GM18505 (cell line): ENCODE measurements at regions not wholly inside any gene's neighbourhood (a gene's known extent, or its start where the extent isn't known, plus 50 kb on each side); places are given as distances from the start of the nearest gene placed in this dataset.

Source experiments
- ATAC-seq: cut with Tn5 transposase; IDR thresholded peaks from one replicate; pipeline ENCODE4 v1.9.1; 2021; ENCODE audit not compliant: unreplicated experiment
- POLR2A ChIP-seq: IDR thresholded peaks from 4 replicates; pipeline ENCODE4 v1.6.1; 2011; ENCODE audit warnings: borderline replicate concordance; ENCODE audit not compliant: insufficient read depth, insufficient read length; ENCODE audit errors: extremely low read depth

DNA sequence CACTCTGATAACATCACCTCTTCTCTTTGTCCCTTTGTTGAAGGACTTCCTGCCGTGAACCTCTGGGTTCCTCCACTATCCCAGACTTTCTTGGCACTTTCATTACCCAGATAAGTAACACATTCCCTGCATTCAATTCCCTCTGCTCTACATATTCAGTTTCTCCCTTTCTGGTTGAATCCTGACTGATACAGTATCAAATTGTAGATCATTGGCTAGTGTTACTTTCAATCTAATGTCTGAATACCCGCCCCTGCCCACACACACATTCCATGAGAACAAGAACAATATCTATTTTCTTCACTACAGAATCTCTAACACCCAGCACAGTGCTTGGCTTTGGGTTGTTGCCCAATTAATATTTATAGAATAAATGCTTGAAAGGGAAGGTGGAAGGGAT lies 163.5 kb downstream of the ABHD5 start:
- no peak for TF ChIP-seq POLR2A
- no peak for ATAC-seq

- no peak for ATAC-seq
- TF ChIP-seq POLR2A, result no peak
Measured at GRCh38 chr3:43854916-43855315, 164.2 kb downstream of the ABHD5 start.

DNA sequence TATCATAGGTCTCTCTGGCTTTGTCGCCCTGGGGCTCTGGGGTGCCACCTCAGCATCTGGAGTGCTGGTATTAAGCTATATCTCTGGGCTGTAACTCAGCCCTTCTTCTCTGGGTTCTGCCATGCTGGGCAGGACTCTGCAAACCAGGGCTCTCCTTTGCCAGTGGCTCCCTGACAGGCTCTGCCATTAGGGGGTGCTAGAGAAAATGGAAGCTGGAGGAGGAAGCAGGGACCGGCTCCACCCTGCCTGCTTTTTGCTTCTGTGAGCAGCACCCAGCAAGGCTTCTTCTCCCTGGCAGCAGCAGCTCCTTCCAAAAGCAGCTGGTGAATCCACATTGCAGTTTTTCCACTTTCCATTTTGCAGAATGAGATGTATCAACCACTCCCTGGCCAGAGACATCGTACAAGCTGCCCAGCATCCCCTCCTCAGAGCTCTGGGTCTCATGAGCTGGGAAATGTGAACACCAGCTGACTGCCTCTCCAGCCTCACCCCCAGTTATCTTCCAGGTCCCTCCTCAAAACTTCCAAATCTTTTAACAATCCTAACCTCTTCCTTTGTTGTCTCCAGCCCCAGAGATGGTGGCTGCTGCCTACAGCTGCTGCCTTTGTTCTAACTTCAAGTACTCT lies 165.0 kb downstream of the ABHD5 start:
- no peak for ATAC-seq
- no peak for TF ChIP-seq POLR2A

- no peak for TF ChIP-seq POLR2A
Measured at GRCh38 chr3:43856351-43856750, 165.6 kb downstream of the ABHD5 start.

GRCh38 chr3:43856761-43857160 lies 166.0 kb downstream of the ABHD5 start:
- ATAC-seq, result no peak
- TF ChIP-seq POLR2A, result no peak

More at GRCh38 chr3:43856351-43856750, 165.6 kb downstream of the ABHD5 start:
- ATAC-seq, result no peak

- TF ChIP-seq POLR2A, result no peak
- no peak for ATAC-seq
Measured at GRCh38 chr3:43857361-43858293, 166.9 kb downstream of the ABHD5 start.

DNA sequence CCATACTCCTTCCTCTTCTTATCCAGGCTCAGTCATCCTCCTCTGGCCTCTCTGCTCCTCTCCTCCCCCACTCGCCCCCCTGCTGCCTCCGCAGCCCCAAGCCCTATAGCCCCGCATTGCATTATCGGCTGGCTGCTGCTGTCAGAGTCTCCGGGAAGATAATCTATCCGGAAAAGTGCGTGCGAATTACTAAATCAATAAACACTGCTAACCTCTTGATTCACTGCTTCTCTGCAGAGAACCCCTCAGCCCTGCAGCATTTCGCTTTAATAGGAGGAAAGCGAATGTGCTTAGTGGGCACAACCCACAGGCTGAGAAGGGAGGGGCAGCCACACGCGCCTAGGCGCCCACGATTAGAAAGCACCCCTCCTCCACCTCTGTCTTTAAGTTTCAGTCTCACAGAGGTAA lies 167.6 kb downstream of the ABHD5 start:
- TF ChIP-seq POLR2A, result no peak
- no peak for ATAC-seq

- no peak for TF ChIP-seq POLR2A
- no peak for ATAC-seq
Measured at GRCh38 chr3:43859766-43860165, 169.0 kb downstream of the ABHD5 start.

- TF ChIP-seq POLR2A, result no peak
- ATAC-seq, result no peak
Measured at GRCh38 chr3:43861635-43862034, 170.9 kb downstream of the ABHD5 start.

- TF ChIP-seq POLR2A, result no peak
- no peak for ATAC-seq
Measured at GRCh38 chr3:43862470-43862869, 171.7 kb downstream of the ABHD5 start.

DNA sequence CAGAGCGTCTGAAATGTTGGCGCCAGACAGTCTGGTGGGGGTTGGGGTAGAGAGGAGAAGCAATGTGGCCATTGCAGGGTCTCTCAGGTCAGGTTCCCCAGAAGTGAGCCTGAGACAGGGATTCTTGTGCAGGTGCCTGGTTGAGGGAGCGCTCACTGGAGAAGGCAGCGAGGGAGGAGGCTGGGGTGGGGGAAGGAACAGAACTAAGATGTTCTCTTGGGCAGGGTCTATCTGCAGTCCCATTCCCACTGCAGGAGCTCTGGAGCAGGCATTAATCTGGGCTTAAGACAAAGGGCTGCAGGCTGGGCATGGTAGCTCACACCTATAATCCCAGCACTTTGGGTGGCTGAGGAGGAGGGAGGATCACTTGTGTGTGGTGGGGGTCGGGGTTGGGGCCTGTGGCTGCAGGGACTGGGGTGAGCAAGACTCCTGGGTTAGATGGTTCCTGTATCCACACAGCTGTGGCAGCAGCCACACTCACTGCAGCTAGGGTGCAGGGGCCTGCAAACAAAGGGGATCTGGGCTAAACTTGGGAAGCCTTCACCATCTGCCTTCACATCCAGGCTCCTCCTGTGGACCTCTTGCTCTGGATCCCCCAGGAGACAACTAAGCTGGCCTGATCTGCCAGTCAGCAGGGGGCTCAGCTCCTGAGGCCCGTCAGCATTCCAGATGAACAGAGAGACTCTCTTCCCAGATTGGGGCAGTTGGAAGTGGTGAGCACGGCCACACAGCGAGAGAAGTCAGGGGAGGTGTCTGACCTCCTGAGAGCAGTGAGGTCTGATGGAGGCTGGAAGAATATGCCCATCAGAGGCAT lies 172.5 kb downstream of the ABHD5 start:
- no peak for TF ChIP-seq POLR2A
- no peak for ATAC-seq

DNA sequence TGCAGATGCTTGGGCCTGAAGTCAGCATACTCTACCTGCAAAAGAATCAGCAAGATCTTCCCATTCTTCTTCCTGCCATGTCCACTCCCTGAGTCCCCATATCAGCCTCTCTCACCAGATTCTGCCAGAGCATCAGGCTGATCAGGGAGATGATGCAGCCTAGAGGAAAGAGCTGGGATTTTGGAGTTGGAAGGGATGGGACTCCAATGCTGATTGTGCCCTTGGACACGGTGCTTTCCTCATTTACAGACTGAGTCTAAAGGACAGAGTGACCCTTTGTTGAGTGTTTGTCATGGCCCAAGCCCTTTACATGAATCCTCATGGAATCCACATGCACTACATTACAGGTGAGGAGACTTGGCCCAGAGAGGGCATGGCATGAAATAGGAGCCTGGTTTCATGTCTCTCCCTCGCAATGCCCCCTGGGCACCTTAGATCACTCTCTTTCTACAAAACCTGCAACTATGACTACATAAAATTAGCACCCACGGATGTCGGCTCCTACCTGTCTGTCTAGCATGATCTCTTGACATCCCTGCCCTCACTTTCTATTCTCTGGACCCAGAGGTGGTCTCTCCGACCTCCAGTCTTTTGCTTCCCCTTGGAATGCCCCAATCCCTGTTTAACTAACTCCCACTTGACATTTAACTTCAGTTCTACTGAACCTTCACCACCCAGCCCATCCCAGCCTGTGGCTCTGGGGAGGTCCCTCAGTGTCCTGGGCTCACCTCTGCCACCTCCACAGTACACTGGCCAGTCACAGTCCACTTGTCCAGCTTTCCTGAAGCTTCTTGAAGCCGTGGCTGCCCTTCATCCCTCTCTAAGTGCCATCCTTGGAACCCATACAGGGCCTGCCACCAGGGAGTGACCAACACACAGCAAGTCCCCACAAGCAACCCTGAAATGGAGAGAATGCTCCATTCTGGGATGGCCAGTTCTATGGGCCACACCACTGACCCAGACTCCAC lies 173.5 kb downstream of the ABHD5 start:
- TF ChIP-seq POLR2A, result no peak

More for the DNA sequence above, 173.5 kb downstream of the ABHD5 start:
- no peak for ATAC-seq
